HG02884 (cell line): ENCODE measurements at regions not wholly inside any gene's neighbourhood (a gene's known extent, or its start where the extent isn't known, plus 50 kb on each side); places are given as distances from the start of the nearest gene placed in this dataset.
A peak's percentile ranks its signal among the peaks of the same experiment; 100 is the strongest.

Experiments
- ATAC-seq: cut with Tn5 transposase; IDR thresholded peaks from one replicate; pipeline ENCODE4 v1.9.1; 2021; ENCODE audit warnings: mild to moderate bottlenecking, moderate library complexity; ENCODE audit not compliant: unreplicated experiment

GRCh38 chr3:107082527-107082926 is 294.7 kb upstream of the CCDC54 start:
- ATAC-seq, result no peak

GRCh38 chr3:107085261-107085660 is 292.0 kb upstream of the CCDC54 start:
- no peak for ATAC-seq

GRCh38 chr3:107092121-107092520 is 285.1 kb upstream of the CCDC54 start:
- no peak for ATAC-seq

- no peak for ATAC-seq
Observed at GRCh38 chr3:107098864-107099263, 278.4 kb upstream of the CCDC54 start.

GRCh38 chr3:107100137-107100536 is 277.1 kb upstream of the CCDC54 start:
- no peak for ATAC-seq

- ATAC-seq, result no peak
Observed at GRCh38 chr3:107100573-107100972, 276.7 kb upstream of the CCDC54 start.

- ATAC-seq, result no peak
Observed at GRCh38 chr3:107103786-107104185, 273.5 kb upstream of the CCDC54 start.

- no peak for ATAC-seq
Observed at GRCh38 chr3:107106316-107106715, 270.9 kb upstream of the CCDC54 start.

- no peak for ATAC-seq
Observed at GRCh38 chr3:107106907-107107306, 270.3 kb upstream of the CCDC54 start.

GRCh38 chr3:107110596-107111305 is 266.5 kb upstream of the CCDC54 start:
- ATAC-seq, result no peak

GRCh38 chr3:107111872-107112271 is 265.4 kb upstream of the CCDC54 start:
- ATAC-seq, result no peak

GRCh38 chr3:107112356-107112755 is 264.9 kb upstream of the CCDC54 start:
- ATAC-seq, result no peak

GRCh38 chr3:107116251-107116650 is 261.0 kb upstream of the CCDC54 start:
- no peak for ATAC-seq

- no peak for ATAC-seq
Observed at GRCh38 chr3:107117156-107117555, 260.1 kb upstream of the CCDC54 start.

- ATAC-seq, result peak; percentile 50
Observed at GRCh38 chr3:107117922-107118536, 259.2 kb upstream of the CCDC54 start.

- no peak for ATAC-seq
Observed at GRCh38 chr3:107124885-107125284, 252.4 kb upstream of the CCDC54 start.

GRCh38 chr3:107128946-107129345 is 248.3 kb upstream of the CCDC54 start:
- ATAC-seq, result no peak

- ATAC-seq, result no peak
Observed at GRCh38 chr3:107130089-107130700, 247.0 kb upstream of the CCDC54 start.

GRCh38 chr3:107132674-107133073 is 244.6 kb upstream of the CCDC54 start:
- no peak for ATAC-seq

- no peak for ATAC-seq
Observed at GRCh38 chr3:107133891-107134290, 243.3 kb upstream of the CCDC54 start.

GRCh38 chr3:107142171-107142570 is 235.1 kb upstream of the CCDC54 start:
- no peak for ATAC-seq
